GM12878 (cell line): ENCODE measurements at regions not wholly inside any gene's neighbourhood (a gene's known extent, or its start where the extent isn't known, plus 50 kb on each side); places are given as distances from the start of the nearest gene placed in this dataset.

Experiments
- POLR2A ChIP-seq: IDR thresholded peaks from 2 replicates; pipeline ENCODE4 v1.6.1; 2011; ENCODE audit warnings: low read depth, mild to moderate bottlenecking, low read length
- SMC3 ChIP-seq: IDR thresholded peaks from 2 replicates; pipeline ENCODE4 v1.6.1; 2011; ENCODE audit warnings: low read length, improper control_type of control experiment, borderline replicate concordance

DNA sequence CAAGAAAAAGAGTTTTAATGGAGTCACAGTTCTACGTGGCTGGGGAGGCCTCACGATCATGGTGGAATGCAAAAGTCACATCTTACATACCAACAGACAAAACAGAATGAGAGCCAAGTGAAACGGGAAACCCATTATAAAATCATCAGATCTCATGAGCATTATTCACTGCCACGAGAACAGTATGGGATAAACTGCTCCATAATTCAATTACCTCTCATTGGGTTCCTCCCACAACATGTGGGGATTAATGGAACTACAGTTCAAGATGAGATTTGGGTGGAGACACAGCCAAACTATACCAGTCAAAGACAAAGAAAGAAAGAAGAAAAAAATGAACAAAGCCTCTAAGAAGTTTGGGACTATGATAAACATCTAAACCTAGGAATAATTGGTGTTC is 158.9 kb downstream of the GC start:
- TF ChIP-seq POLR2A = no peak
- no peak for TF ChIP-seq SMC3
